GM12878 (cell line): ENCODE measurements at regions not wholly inside any gene's neighbourhood (a gene's known extent, or its start where the extent isn't known, plus 50 kb on each side); places are given as distances from the start of the nearest gene placed in this dataset.

Experiments used
- ATAC-seq: fragments of 200-7000 bp; cut with Tn5 transposase; 3 replicates; pipeline ENCODE4 v1.9.1; 2020; ENCODE audit warnings: mild to moderate bottlenecking, moderate library complexity
- BruUV-seq: library from RNA; stranded (reverse); fragments of 400-500 nt; replicated peaks from 2 replicates; lab custom pipeline; 2021; lab: Mats Ljungman, UMichigan
- CTCF ChIA-PET: fragments of 300-600 bp; sonication (Branson Sonifier 250); formaldehyde crosslinking; extraction: SDS; loops from one replicate; lab custom pipeline; 2021; ENCODE audit warnings: inconsistent platforms; lab: Yijun Ruan, JAX
- POLR2A ChIA-PET: fragments of 350-600 bp; formaldehyde crosslinking; extraction: SDS; loops from one replicate; lab custom pipeline; 2021; ENCODE audit warnings: inconsistent platforms; lab: Charles Lee
- RAD21 ChIA-PET: fragments of 300-600 bp; sonication (Branson Sonifier 250); formaldehyde crosslinking; loops from one replicate; lab custom pipeline; 2023; ENCODE audit warnings: antibody characterized with exemption; ENCODE audit not compliant: unreplicated experiment; lab: Charles Lee
- SMC1A ChIA-PET: fragments of 300-600 bp; sonication (Branson Sonifier 250); formaldehyde crosslinking; loops from one replicate; lab custom pipeline; 2023; ENCODE audit not compliant: unreplicated experiment, uncharacterized antibody; lab: Charles Lee
- DNase-seq: peaks from one replicate; pipeline ENCODE4 v3.0.0-alpha.2; 2011; ENCODE audit warnings: low read depth, low spot score
- FAIRE-seq: peaks from 3 replicates; lab custom pipeline; 2011; peaks lifted over from hg19 to GRCh38; lab: Jason Lieb, UNC
- H2AFZ ChIP-seq: 2 replicates; pipeline ENCODE4 v1.6.0; 2011; ENCODE audit warnings: low read depth, low read length, control low read depth; ENCODE audit not compliant: control insufficient read depth
- H3K27ac ChIP-seq: 2 replicates; pipeline ENCODE4 v1.5.1; 2011; ENCODE audit warnings: control low read depth; ENCODE audit not compliant: control insufficient read depth, insufficient read depth
- H3K27me3 ChIP-seq, 2 experiments: replicated peaks in 1 of 2; 2 replicates each; pipeline versions ENCODE4 v1.6.0 to v1.6.1; 2011; ENCODE audit warnings: low read length in 1 of 2; ENCODE audit not compliant: control insufficient read depth in 2 of 2, insufficient read depth in 2 of 2
- H3K36me3 ChIP-seq, 2 experiments: 2 replicates each; pipeline ENCODE4 v1.5.1; 2011; ENCODE audit warnings: low read length in 1 of 2; ENCODE audit not compliant: control insufficient read depth in 2 of 2, insufficient read depth in 2 of 2
- H3K4me1 ChIP-seq: 2 replicates; pipeline ENCODE4 v1.6.1; 2011; ENCODE audit warnings: mild to moderate bottlenecking, low read length, moderate library complexity, mixed read lengths; ENCODE audit not compliant: control insufficient read depth, insufficient read depth
- H3K4me2 ChIP-seq: 2 replicates; pipeline ENCODE4 v1.6.0; 2011; ENCODE audit warnings: control low read depth; ENCODE audit not compliant: control insufficient read depth, insufficient read depth
- H3K4me3 ChIP-seq: fragments of 200-600 bp; sonication (generic); 2 replicates; pipeline ENCODE4 v1.5.1; 2016
- H3K79me2 ChIP-seq: 2 replicates; pipeline ENCODE4 v1.6.0; 2011; ENCODE audit warnings: low read length; ENCODE audit not compliant: control insufficient read depth, insufficient read depth
- H3K9ac ChIP-seq: 2 replicates; pipeline ENCODE4 v1.8.0; 2011; ENCODE audit warnings: low read length, control low read depth, mixed read lengths; ENCODE audit not compliant: control insufficient read depth, insufficient read depth
- H3K9me3 ChIP-seq: replicated peaks from 3 replicates; pipeline ENCODE4 v1.5.1; 2011; ENCODE audit warnings: mild to moderate bottlenecking, low read length; ENCODE audit not compliant: control insufficient read depth, insufficient read depth
- H4K20me1 ChIP-seq: 2 replicates; pipeline ENCODE4 v1.6.0; 2011; ENCODE audit not compliant: control insufficient read depth, insufficient read depth
- BCLAF1 ChIP-seq: fragments of 450-650 bp; IDR thresholded peaks from 2 replicates; pipeline ENCODE4 v1.6.1; 2017; ENCODE audit warnings: antibody characterized with exemption, mild to moderate bottlenecking, moderate library complexity
- FOXM1 ChIP-seq: IDR thresholded peaks from 2 replicates; pipeline ENCODE4 v1.6.1; 2012; ENCODE audit warnings: low read depth, mild to moderate bottlenecking, inconsistent platforms, low read length, moderate library complexity
- PAX8 ChIP-seq: fragments of 450-650 bp; IDR thresholded peaks from 2 replicates; pipeline ENCODE4 v1.6.1; 2017; ENCODE audit warnings: mild to moderate bottlenecking, moderate library complexity
- RELB ChIP-seq: fragments of 450-650 bp; IDR thresholded peaks from 2 replicates; pipeline ENCODE4 v1.6.1; 2017; ENCODE audit warnings: low read depth, mild to moderate bottlenecking, moderate library complexity
- SMAD1 ChIP-seq: fragments of 450-650 bp; IDR thresholded peaks from 2 replicates; pipeline ENCODE4 v1.6.1; 2018; ENCODE audit warnings: mild to moderate bottlenecking, low read depth; ENCODE audit not compliant: partially characterized antibody
- ZBED1 ChIP-seq: IDR thresholded peaks from 2 replicates; pipeline ENCODE4 v1.6.1; 2016; ENCODE audit warnings: borderline replicate concordance
- WGBS: methylation state at CpG from one replicate; pipeline ENCODE4 v1.1.6; 2016; ENCODE audit warnings: low lambda C conversion rate; ENCODE audit not compliant: insufficient replicate concordance, insufficient coverage; ENCODE audit errors: missing lambda C conversion rate; 5-methylcytosine and 5-hydroxymethylcytosine counted together
- in situ Hi-C: fragments of 300-500 bp; cut with MboI; formaldehyde crosslinking; loops from 9 replicates; pipeline ENCODE4 v1.14.3; 2018; ENCODE audit warnings: mixed read lengths
- intact Hi-C: fragments of 100-400 bp; cut with micrococcal nuclease; formaldehyde crosslinking; loops from one replicate; pipeline ENCODE4 v1.14.2; 2022; ENCODE audit not compliant: unreplicated experiment

GRCh38 chrX:116628464-116628863, 165.7 kb upstream of the CT83 start:
- FAIRE-seq (no peak), ATAC-seq (no peak), DNase-seq (no peak)
- H3K4me2 ChIP-seq: no peak overlapping the region
- no peak overlapping the region for H3K4me3 ChIP-seq
- RAD21 ChIA-PET: no interaction called here
- TF ChIP-seq FOXM1: no peak
- no peak for TF ChIP-seq RELB
- no peak for TF ChIP-seq ZBED1
- no peak for TF ChIP-seq PAX8
- no peak for TF ChIP-seq BCLAF1
- no peak for TF ChIP-seq SMAD1
- SMC1A ChIA-PET: no interaction called here
- no peak overlapping the region for H3K27ac ChIP-seq
- H3K36me3 ChIP-seq: no peaks in the 10 kb centered on the region
- H3K27me3 ChIP-seq: no peaks in the 10 kb centered on the region
- no peaks in the 10 kb centered on the region for H3K79me2 ChIP-seq
- no peaks in the 10 kb centered on the region for H3K9me3 ChIP-seq
- H3K9ac ChIP-seq: no peak overlapping the region
- WGBS: 64% methylated on average over 1 of the region's 1 CpG
- no TSS peak for BruUV-seq
- CTCF ChIA-PET: no interaction called here
- intact Hi-C loops: no loop called here
- H2AFZ ChIP-seq: no peak overlapping the region
- POLR2A ChIA-PET: no interaction called here
- in situ Hi-C loops: no loop called here
- H4K20me1 ChIP-seq: no peaks in the 10 kb centered on the region
- no peaks in the 10 kb centered on the region for H3K4me1 ChIP-seq
